Stimulated activated CD4-positive, alpha-beta T cell treated with anti-CD3 and anti-CD28 coated beads, Interleukin-2, amount 100 ng/mL, for 48 hours (primary cell): ENCODE measurements at regions not wholly inside any gene's neighbourhood (a gene's known extent, or its start where the extent isn't known, plus 50 kb on each side); places are given as distances from the start of the nearest gene placed in this dataset.
"Not testable (repeated sequence)": the region's sequence is repeated elsewhere in the genome, so short reads cannot be mapped to it uniquely, and the experiment has no call there.

ENCODE experiments used
- DNase-seq, 2 donors: peaks; one replicate each; pipeline ENCODE4 v3.0.0-alpha.2; 2020

DNA sequence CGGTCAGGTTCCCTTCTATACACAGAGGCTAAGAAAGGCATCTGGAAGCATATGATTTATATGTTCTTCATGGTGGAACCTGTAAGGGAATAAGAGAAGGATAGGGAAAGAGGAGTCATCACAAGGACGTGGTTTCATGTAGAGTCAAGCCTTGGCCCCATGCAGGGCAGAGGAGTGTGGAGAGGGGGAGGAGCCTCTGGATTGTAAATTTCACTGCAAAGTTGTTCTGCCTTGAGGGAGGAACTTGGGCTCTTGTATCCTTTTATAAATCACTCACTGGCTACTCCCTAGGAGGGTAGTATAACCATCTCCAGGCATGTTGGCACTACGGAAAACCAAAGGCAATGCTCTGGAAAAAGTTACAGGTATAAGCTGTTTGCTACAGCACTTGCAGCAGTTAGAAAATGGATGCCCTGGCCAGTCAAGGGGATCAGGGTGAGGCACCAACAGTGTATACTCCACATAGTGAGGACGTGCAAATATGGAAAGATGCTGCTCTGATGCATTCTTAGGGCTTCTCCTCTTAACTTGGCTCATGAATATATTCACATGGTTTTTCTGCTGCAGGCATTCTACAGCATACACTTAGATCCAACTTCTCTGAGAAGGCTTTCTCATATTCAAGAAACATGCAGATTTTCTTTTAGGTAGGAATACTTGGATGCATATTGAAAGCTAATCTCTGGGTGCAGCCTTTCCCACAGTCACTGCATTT, 60.3 kb upstream of the ZNF81 start:
- DNase-seq, result no peak

DNA sequence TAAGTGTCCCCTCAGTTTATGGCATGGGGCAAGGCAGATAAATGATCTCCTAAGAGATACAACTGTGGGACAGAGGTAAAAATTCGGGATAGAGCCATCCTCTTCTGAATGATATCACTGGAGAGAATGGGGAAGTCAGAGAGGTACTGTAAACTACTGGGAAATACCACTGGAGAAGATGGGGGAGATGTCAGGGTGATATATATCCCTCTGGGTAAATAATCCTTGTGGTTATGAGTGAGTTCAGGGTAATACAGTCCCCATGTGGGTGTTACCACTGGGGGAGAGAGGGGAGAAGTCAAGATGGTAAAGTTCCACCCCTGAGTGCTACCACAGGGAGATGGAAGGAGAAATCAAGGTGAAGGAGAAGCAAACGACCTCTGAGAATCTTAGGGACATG, 63.9 kb upstream of the ZNF81 start:
- no peak for DNase-seq

DNA sequence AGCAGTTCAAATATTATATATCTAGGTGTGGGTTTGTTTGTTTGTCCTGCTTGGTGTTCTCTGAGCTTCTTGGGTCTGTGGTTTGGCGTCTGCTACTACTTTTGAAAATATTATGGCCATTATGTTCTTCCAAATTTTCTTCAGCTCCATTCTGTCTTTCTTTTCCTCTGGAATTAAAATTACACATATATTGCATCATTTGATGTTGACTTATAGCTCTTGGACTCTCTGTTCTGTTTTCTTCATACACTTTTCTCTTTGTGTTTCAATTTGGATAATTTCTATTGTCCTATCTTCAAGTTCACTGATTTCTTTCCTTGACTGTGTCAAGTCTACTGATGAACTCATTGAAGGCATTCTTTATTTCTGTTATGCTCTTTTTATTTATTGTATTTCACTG, 65.2 kb upstream of the ZNF81 start:
- no peak for DNase-seq

DNA sequence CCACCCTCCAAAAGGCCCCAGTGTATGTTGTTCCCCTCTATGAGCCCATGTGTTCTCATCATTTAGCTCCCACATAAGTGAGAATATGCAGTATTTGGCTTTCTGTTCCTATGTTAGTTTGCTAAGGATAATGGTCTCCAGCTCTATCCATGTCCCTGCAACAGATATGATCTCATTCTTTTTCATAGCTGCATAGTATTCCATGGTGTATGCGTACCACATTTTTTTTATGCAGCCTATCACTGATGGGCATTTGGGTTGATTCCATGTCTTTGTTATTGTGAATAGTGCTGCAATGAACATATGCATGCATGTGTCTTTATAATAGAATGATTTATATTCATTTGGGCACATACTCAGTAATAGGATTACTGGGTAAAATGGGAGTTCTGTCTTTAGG, 73.9 kb upstream of the ZNF81 start:
- not testable (repeated sequence) for DNase-seq

DNA sequence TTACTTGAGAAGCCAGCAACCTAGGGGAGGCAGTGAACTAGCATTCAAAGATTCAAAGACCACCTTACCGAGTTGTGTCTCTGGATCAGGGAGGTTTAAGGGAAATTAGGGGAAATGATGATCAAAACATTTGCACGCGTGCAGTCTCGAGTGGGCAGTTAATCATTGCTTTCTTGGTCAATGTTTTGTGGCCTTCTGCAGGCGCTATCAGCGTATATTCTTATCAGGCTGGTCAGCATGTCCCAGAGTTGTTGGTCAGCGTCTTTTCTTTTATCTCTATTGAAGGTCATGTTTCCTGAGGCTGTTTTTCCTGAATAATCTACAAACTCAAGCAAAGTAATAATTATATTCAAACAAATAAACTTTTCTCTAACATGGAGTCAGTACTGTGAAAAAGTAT, 84.0 kb upstream of the ZNF81 start:
- no peak for DNase-seq

DNA sequence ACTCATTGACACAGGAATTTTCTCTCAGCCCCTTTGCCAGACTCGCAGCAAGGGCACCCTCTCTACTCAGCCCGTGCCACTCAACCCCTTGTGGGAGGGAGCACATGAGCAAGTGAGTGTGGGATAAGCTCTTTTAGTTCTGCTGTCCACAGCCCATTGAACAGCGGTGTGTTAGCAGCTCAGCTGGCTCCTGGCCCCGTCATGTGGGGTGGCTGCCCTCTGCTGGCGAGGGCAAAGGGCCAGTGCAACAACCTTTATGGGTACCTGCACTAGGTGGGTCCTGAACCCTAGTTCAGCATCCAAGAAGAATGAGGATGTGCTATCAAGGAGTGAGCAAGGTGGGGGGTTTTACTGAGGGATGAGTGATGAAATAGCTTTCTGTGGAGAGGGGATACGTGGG, 85.0 kb upstream of the ZNF81 start:
- DNase-seq, result peak; percentile 20 to 22

DNA sequence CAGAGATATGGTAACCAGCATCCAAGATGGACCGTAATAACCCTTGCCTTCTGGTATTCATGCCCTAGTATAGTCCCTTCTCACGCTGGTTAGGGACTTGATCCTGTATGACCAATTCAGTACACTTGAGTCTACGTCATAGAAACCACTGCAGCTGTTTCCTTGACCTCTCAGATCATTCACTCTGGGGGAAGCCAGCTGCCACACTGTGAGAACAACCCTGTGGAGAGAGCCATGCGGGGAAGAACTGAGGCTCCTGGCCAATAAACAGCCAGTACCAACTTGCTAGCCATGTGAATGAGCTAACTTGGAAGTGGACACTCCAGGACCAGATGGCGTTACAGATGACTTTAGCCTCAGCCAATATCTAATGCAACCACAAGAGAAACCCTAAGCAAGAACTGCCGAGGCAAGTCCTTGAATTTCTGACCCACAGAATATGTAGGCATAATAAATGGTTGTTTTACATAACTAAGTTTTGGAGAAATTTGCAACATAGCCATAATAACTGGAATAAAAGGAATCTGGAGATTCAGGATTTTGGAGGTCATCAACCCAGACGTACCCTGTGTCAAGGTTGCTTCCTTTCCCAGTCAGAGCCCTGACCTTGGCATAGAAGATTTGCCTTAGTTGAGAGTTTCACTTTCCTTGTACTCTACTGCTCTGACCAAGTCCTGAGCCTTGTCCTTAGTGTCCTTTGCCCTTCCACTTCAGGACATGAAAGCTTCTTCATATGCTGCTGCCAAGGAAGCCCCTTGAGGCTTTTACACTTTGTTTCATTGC, 87.3 kb upstream of the ZNF81 start:
- DNase-seq, result no peak

DNA sequence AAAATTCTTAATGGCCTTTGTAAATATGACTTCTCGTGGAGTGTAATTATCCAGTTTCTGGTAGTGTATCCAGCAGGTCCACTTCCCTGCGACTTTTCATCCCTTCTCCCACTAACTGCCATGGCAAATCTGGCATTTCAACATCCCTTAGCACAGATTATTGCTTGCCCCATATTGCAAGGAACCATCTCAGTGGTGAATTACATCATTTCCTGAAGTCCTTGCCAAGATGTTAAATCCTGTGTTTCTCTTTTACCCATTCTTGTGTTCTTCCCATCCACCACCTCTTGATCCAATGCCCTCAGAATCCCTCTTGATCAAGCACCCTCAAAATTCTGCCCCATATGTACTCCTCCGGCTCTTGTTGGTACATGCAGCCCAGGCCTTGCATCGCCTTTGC, 88.1 kb upstream of the ZNF81 start:
- DNase-seq, result no peak

DNA sequence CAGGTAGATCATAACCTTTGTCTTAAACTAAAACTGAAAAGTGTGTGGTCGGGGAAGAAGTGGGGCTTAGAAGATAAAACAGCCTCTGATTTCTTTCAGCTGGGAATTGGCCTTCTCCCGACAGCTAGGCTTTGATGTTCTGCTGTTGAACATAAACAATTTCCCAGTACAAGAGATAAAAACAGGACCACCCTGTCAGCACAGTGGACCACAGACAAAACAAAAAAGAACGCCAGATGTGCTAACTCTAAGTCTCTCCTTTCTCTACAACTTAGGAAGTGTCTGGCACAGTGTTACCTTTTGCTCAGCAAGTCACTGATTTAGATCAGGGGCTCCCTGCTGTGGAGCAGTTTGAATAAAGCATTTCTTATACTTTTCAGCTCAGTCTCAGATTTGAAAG, 87.5 kb upstream of the UXT start:
- DNase-seq, result no peak

DNA sequence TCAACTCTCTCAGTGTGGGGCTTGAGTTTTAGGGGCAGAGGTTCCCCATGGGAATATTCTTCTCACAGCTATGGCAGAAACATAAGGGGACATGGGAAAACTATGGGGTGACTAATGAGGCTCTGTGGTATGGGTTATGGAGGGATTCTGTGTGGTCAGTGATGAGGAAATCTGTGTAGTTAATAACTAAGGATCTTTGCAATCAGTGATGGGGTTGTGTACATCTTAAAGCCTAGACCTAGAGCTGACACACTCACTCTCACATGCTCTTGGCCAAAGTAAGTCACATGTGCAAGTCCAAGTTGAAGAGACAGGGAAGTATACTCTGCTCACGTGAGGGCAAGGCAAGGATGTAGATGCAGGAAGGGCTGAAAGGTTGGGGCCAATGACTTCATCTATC, 86.4 kb upstream of the UXT start:
- DNase-seq, result no peak

DNA sequence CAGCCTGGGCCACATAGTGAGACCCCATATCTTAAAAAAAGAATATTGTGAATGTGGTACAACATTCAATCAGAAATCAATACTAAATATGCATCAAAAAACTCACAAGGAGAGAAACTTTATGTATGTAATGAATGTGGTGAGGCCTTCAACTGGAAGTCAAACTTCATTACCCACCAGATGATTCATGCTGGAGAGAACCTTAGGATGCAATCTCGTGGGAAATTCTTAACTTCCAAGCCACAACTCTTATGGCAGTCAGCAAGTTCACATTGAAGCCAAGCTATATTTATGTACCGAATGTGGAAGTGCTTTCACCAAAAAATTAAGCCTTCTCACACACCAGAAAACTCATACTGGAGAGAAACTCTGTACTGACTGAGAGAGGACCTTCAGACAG, 84.5 kb upstream of the UXT start:
- no peak for DNase-seq

DNA sequence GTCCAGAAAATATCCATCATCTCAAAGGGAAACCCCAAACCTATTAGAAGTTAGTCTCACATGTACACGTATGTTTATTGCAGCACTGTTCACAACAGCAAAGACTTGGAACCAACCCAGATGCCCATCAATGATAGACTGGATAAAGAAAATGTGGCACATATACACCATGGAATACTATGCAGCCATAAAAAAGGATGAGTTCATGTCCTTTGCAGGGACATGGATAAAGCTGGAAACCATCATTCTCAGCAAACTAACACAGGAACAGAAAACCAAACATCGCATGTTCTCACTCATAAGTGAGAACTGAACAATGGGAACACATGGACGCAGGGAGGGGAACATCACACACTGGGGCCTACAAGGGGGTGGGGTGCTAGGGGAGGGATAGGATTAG, 79.9 kb upstream of the UXT start:
- not testable (repeated sequence) for DNase-seq

DNA sequence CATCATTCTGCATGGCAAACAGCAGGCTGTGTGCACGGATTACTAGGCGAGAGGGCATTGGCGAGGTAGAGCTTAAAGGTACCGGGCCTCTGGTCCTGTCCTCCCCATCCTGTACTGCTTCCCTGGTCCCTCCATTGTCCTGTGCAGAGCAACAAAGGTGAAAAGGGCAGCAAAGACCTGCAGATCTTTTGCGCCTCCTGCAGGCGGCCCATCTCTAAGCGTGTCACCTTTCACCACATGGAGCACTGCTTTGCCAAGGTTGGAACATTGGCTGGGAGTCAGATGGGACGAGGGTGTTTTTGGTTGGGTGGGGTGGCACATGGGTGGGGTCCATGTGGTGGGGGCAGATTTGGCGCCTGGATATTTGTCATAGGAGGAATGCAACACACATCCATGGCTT, 64.7 kb upstream of the UXT start:
- DNase-seq, result peak; percentile 7 to 24

DNA sequence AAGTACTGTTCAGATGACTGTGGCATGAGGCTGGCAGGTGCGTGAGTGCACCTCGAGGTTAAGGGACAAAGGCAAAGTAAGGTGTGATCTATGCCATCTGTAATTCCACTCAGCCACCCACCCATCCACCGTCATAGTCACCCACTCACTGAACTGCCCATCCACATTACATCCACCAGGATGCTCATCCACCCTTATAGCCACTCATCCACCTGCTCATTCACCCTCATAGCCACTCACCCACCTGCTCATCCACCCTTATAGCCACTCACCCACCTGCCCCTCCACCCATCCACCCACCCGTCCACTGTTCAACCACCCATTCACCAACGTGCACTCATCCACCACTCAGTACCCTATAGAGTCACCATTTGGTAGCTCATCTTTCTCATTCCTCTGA, 64.1 kb upstream of the UXT start:
- no peak for DNase-seq

DNA sequence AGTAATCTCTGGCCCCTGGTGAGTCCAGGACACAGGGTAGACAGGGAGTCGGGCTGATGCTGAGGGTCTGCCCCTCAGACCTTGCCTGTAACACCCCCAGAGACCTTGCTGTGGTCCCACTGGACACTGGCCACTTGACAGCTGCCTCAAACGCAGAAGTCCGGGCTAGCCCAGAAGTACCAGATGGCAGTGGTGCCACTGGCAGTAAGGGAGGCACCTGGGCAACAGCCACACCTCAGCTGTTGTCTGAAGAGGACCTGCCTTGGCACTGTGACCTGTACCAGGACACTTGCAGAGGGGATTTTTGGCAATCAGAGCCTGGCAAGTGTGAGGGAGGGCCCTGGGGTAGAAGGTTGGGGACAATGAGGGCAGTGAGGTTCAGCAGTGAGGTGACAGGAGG, 63.3 kb upstream of the UXT start:
- DNase-seq, result no peak

DNA sequence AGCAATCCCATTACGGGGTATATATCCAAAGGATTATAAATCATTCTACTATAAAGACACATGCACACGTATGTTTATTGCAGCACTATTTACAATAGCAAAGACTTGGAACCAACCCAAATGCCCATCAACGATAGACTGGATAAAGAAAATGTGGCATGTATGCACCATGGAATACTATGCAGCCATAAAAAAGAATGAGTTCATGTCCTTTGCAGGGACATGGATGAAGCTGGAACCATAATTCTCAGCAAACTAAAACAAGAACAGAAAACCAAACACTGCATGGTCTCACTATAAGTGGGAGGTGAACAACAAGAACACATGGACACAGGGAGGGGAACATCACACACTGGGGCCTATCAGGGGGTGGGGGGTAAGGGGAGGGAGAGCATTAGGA, 56.1 kb upstream of the UXT start:
- not testable (repeated sequence) for DNase-seq

DNA sequence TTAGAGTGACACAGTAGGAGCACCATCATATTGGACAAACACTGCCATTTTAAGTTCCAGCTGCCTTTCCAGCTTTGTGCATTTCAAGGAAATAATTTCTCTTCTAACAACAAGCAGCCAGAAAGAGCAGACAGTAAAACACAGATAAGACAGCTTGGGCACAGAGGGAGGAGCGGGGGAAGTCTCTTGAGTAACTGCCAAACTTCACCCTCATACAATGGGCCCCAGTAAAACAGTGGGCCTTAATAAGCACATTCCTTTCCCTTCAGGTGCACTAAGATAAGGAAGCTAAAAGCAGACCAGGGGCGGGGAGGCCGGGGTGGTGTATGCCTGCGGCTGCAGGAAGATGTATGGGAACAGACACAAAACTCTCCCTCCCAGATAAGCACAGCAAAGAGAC, 53.7 kb upstream of the UXT start:
- DNase-seq, result not testable (repeated sequence)

DNA sequence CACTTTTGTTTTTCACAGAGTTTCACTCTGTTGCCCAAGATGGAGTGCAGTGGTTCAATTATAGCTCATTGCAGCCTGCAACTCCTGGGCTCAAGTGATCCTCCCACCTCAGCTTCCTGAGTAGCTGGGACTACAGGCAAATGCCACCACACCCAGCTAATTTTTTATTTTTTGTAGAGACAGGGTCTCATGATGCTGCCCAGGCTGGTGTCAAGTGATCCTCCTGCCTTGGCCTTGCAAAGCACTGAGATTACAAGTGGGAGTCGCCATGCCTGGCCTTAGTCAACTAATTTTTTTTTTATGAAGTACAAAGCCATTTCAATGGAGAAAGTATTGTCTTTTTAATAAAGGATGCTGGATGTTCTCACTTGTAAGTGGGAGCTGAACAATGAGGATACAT, 51.3 kb upstream of the UXT start:
- no peak for DNase-seq
